Panc1 (cell line): ENCODE measurements at regions not wholly inside any gene's neighbourhood (a gene's known extent, or its start where the extent isn't known, plus 50 kb on each side); places are given as distances from the start of the nearest gene placed in this dataset.

Experiments
- ATAC-seq: fragments of 200-7000 bp; cut with Tn5 transposase; 2 replicates; pipeline ENCODE4 v1.9.1; 2020; ENCODE audit warnings: mild to moderate bottlenecking, moderate library complexity
- BruUV-seq: library from RNA; stranded (reverse); fragments of 400-500 nt; replicated peaks from 2 replicates; lab custom pipeline; 2021; lab: Mats Ljungman, UMichigan
- CTCF ChIA-PET: fragments of 300-600 bp; sonication (Branson Sonifier 250); formaldehyde crosslinking; loops from one replicate; lab custom pipeline; 2022; ENCODE audit warnings: antibody characterized with exemption; lab: Charles Lee
- POLR2A ChIA-PET: fragments of 300-600 bp; sonication (Branson Sonifier 250); formaldehyde crosslinking; loops from one replicate; lab custom pipeline; 2022; ENCODE audit warnings: antibody characterized with exemption; lab: Charles Lee
- DNase-seq: peaks from one replicate; pipeline ENCODE4 v3.0.0-alpha.2; 2010; ENCODE audit warnings: low read depth, low spot score
- H3K27ac ChIP-seq: 2 replicates; pipeline ENCODE4 v1.5.1; 2011; ENCODE audit warnings: mild to moderate bottlenecking, low read length, inconsistent platforms
- H3K27me3 ChIP-seq: fragments of 200-500 bp; sonication (Bioruptor generic); 2 replicates; pipeline ENCODE4 v1.6.0; 2014; ENCODE audit warnings: low read length, inconsistent platforms; ENCODE audit not compliant: control insufficient read depth, insufficient read depth
- H3K36me3 ChIP-seq: fragments of 200-500 bp; sonication (Bioruptor generic); 2 replicates; pipeline ENCODE4 v1.5.1; 2014; ENCODE audit warnings: inconsistent platforms, mild to moderate bottlenecking, low read length, moderate library complexity; ENCODE audit not compliant: control insufficient read depth, insufficient read depth
- H3K4me1 ChIP-seq: 2 replicates; pipeline ENCODE4 v1.5.1; 2011; ENCODE audit warnings: inconsistent platforms, mild to moderate bottlenecking, low read length, moderate library complexity; ENCODE audit not compliant: control insufficient read depth, insufficient read depth
- H3K4me3 ChIP-seq, 2 experiments: 2 replicates each; pipeline ENCODE4 v1.5.1; 2011 to 2012; ENCODE audit warnings: low read depth in 2 of 2, low read length in 2 of 2, mild to moderate bottlenecking in 2 of 2, inconsistent platforms in 1 of 2, moderate library complexity in 1 of 2
- H3K9me3 ChIP-seq: fragments of 200-500 bp; sonication (Bioruptor generic); 2 replicates; pipeline ENCODE4 v1.5.1; 2014; ENCODE audit warnings: low read depth, mild to moderate bottlenecking, inconsistent platforms, low read length, moderate library complexity; ENCODE audit not compliant: control insufficient read depth, insufficient read depth
- POLR2AphosphoS5 ChIP-seq: IDR thresholded peaks from 2 replicates; pipeline ENCODE4 v1.6.1; 2012; ENCODE audit warnings: mild to moderate bottlenecking, low read depth, low read length, moderate library complexity
- SIN3A ChIP-seq: IDR thresholded peaks from 2 replicates; pipeline ENCODE4 v1.6.1; 2012; ENCODE audit warnings: low read depth, mild to moderate bottlenecking, low read length, moderate library complexity, borderline replicate concordance; ENCODE audit not compliant: insufficient read depth
- TCF7L2 ChIP-seq: IDR thresholded peaks from 2 replicates; pipeline ENCODE4 v1.6.1; 2011; ENCODE audit warnings: mild to moderate bottlenecking, low read depth, low read length, inconsistent platforms
- in situ Hi-C: cut with HindIII; loops from 2 replicates; pipeline ENCODE4 v1.10.0; 2016; ENCODE audit warnings: low sequenced_read_pairs, low pct_unique_long_range_greater_than_20kb
- intact Hi-C: fragments of 100-400 bp; cut with micrococcal nuclease; formaldehyde crosslinking; loops from one replicate; pipeline ENCODE4 v1.10.0; 2022; ENCODE audit not compliant: unreplicated experiment
- TF ChIP-seq, protein P1 (sequence below): fragments of 450-650 bp; IDR thresholded peaks from 2 replicates; pipeline ENCODE4 v1.5.1; 2017; ENCODE audit warnings: mild to moderate bottlenecking
- TF ChIP-seq, protein P2 (sequence below), 2 experiments: IDR thresholded peaks; 2 replicates each; pipeline ENCODE4 v1.6.1; 2011 to 2012; ENCODE audit warnings: low read depth in 2 of 2, control low read depth in 1 of 2, low read length in 1 of 2, mild to moderate bottlenecking in 1 of 2, moderate library complexity in 1 of 2; ENCODE audit not compliant: insufficient read depth in 1 of 2

DNA sequence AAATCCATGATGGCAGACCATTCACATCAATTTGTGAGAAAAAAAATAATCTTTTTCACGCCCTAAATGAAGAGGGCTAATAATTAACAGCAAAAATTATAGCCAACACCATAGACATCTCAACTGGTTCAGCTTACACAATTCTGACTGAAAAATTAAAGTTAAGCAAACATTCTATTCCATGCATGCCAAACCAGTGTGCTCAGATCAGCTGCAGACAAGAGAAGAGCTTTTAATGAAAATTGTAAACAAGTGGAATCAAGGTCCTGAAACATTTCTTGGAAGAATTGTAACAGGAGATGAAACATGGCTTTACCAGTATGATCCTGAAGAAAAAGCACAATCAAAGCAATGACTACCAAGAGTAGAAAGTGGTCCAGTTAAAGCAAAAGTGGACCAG is 710.4 kb downstream of the EPHA7 start:
- H3K36me3 ChIP-seq, result no peaks in the 10 kb centered on the region
- no TSS peak for BruUV-seq
- DNase-seq (no peak), ATAC-seq (no peak)
- POLR2A ChIA-PET, result no interaction called here
- no peak overlapping the region for H3K4me3 ChIP-seq
- TF ChIP-seq, protein P1, sequence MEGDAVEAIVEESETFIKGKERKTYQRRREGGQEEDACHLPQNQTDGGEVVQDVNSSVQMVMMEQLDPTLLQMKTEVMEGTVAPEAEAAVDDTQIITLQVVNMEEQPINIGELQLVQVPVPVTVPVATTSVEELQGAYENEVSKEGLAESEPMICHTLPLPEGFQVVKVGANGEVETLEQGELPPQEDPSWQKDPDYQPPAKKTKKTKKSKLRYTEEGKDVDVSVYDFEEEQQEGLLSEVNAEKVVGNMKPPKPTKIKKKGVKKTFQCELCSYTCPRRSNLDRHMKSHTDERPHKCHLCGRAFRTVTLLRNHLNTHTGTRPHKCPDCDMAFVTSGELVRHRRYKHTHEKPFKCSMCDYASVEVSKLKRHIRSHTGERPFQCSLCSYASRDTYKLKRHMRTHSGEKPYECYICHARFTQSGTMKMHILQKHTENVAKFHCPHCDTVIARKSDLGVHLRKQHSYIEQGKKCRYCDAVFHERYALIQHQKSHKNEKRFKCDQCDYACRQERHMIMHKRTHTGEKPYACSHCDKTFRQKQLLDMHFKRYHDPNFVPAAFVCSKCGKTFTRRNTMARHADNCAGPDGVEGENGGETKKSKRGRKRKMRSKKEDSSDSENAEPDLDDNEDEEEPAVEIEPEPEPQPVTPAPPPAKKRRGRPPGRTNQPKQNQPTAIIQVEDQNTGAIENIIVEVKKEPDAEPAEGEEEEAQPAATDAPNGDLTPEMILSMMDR, result no peak
- TF ChIP-seq TCF7L2 (no peak), POLR2AphosphoS5 (no peak), SIN3A (no peak)
- TF ChIP-seq, protein P2, sequence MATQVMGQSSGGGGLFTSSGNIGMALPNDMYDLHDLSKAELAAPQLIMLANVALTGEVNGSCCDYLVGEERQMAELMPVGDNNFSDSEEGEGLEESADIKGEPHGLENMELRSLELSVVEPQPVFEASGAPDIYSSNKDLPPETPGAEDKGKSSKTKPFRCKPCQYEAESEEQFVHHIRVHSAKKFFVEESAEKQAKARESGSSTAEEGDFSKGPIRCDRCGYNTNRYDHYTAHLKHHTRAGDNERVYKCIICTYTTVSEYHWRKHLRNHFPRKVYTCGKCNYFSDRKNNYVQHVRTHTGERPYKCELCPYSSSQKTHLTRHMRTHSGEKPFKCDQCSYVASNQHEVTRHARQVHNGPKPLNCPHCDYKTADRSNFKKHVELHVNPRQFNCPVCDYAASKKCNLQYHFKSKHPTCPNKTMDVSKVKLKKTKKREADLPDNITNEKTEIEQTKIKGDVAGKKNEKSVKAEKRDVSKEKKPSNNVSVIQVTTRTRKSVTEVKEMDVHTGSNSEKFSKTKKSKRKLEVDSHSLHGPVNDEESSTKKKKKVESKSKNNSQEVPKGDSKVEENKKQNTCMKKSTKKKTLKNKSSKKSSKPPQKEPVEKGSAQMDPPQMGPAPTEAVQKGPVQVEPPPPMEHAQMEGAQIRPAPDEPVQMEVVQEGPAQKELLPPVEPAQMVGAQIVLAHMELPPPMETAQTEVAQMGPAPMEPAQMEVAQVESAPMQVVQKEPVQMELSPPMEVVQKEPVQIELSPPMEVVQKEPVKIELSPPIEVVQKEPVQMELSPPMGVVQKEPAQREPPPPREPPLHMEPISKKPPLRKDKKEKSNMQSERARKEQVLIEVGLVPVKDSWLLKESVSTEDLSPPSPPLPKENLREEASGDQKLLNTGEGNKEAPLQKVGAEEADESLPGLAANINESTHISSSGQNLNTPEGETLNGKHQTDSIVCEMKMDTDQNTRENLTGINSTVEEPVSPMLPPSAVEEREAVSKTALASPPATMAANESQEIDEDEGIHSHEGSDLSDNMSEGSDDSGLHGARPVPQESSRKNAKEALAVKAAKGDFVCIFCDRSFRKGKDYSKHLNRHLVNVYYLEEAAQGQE (IDR thresholded peaks at IDR 0.05; ENCODE audit: insufficient read depth in 1 of 2, low read depth in 2 of 2, low read length in 1 of 2), result no peak
- intact Hi-C loops (no loop called here), in situ Hi-C loops (no loop called here)
- H3K9me3 ChIP-seq, result no peaks in the 10 kb centered on the region
- CTCF ChIA-PET, result no interaction called here
- no peak overlapping the region for H3K27ac ChIP-seq
- H3K27me3 ChIP-seq, result no peaks in the 10 kb centered on the region
- no peaks in the 10 kb centered on the region for H3K4me1 ChIP-seq

DNA sequence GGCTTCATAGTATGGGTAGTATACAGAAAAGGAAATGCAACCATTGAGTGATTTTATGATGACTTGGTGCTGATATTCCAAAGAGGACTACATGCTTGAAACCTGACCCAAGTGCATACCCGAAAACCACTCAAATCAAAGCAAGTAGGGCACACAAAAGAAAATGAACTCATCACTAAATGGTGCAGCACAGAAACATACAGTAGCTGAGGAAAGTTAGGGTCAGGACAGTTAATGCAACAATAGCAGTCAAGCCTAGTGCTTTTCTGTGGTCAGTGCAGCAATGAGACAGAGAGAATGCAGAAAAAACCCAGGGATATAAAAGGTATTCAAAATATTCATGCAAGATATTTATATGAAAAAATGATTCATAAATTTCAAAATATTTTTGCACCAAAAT is 711.1 kb downstream of the EPHA7 start:
- H3K36me3 ChIP-seq, result no peaks in the 10 kb centered on the region
- H3K4me3 ChIP-seq, result no peak overlapping the region
- ChIA-PET CTCF (no interaction called here), POLR2A (no interaction called here)
- BruUV-seq, result no TSS peak
- in situ Hi-C loops, result no loop called here
- no peaks in the 10 kb centered on the region for H3K9me3 ChIP-seq
- TF ChIP-seq POLR2AphosphoS5 (no peak), SIN3A (no peak), TCF7L2 (no peak)
- TF ChIP-seq, protein P2 (IDR thresholded peaks at IDR 0.05; ENCODE audit: insufficient read depth in 1 of 2, low read depth in 2 of 2, low read length in 1 of 2), result no peak
- TF ChIP-seq, protein P1, result no peak
- H3K4me1 ChIP-seq, result no peaks in the 10 kb centered on the region
- intact Hi-C loops, result no loop called here
- ATAC-seq, result no peak
- no peaks in the 10 kb centered on the region for H3K27me3 ChIP-seq
- no peak for DNase-seq
- no peak overlapping the region for H3K27ac ChIP-seq
